ENCODE measurements at regions not wholly inside any gene's neighbourhood (a gene's known extent, or its start where the extent isn't known, plus 50 kb on each side); places are given as distances from the start of the nearest gene placed in this dataset.

GRCh38 chr7:77467408-77467807, 51.3 kb upstream of the GSAP start:
- H3K4me3 ChIP-seq (ENCODE audit: low read length) = no peak overlapping the region
- DNase-seq = peak in 1 of 14 experiments; percentile 28
- no peak overlapping the region for H3K27ac ChIP-seq (ENCODE audit: low read depth in 1 of 2, low read length in 2 of 2)
- Mint-ChIP-seq H3K4me3 (no peak overlapping the region), H3K27me3 (no peaks in the 10 kb centered on the region), H3K27ac (no peak overlapping the region), H3K36me3 (ENCODE audit: low read depth) (no peaks in the 10 kb centered on the region), H3K4me1 (ENCODE audit: low read depth) (no peaks in the 10 kb centered on the region), H3K9me3 (peaks cover 2% of the 10 kb centered on the region)
- TF ChIP-seq CTCF (IDR thresholded peaks at IDR 0.05) = no peak
- no peaks in the 10 kb centered on the region for H3K4me1 ChIP-seq (ENCODE audit: insufficient read depth, low read length)
- intact Hi-C loops (cut with DNase I, micrococcal nuclease) = no loop called here
- no peaks in the 10 kb centered on the region for H3K27me3 ChIP-seq (ENCODE audit: control insufficient read depth in 1 of 2, insufficient read depth in 2 of 2, low read length in 2 of 2)
- no peaks in the 10 kb centered on the region for H3K36me3 ChIP-seq (ENCODE audit: insufficient read depth, low read length)
- ChIA-PET POLR2A (no interaction called here), CTCF (no interaction called here)
- no peak for ATAC-seq (ENCODE audit: poor library complexity)
- H3K9me3 ChIP-seq (ENCODE audit: control insufficient read depth in 1 of 2, insufficient read depth in 1 of 2, low read length in 2 of 2) = no peaks in the 10 kb centered on the region

GRCh38 chr7:77466450-77466849, 50.3 kb upstream of the GSAP start:
- Histone ChIP-seq H3K36me3 (ENCODE audit: insufficient read depth, low read length) (no peaks in the 10 kb centered on the region), H3K4me1 (ENCODE audit: insufficient read depth, low read length) (no peaks in the 10 kb centered on the region), H3K4me3 (ENCODE audit: low read length) (no peak overlapping the region), H3K27ac (ENCODE audit: low read depth in 1 of 2, low read length in 2 of 2) (no peak overlapping the region), H3K9me3 (ENCODE audit: control insufficient read depth in 1 of 2, insufficient read depth in 1 of 2, low read length in 2 of 2) (no peaks in the 10 kb centered on the region), H3K27me3 (ENCODE audit: control insufficient read depth in 1 of 2, insufficient read depth in 2 of 2, low read length in 2 of 2) (no peaks in the 10 kb centered on the region)
- H3K27ac Mint-ChIP-seq = no peak overlapping the region
- peak in 2 of 14 experiments; percentile 1 to 13 for DNase-seq
- H3K36me3 Mint-ChIP-seq (ENCODE audit: low read depth) = no peaks in the 10 kb centered on the region
- TF ChIP-seq CTCF (IDR thresholded peaks at IDR 0.05) = no peak
- H3K4me3 Mint-ChIP-seq = no peak overlapping the region
- H3K9me3 Mint-ChIP-seq = peaks cover 2% of the 10 kb centered on the region
- POLR2A ChIA-PET = no interaction called here
- ATAC-seq (ENCODE audit: poor library complexity) = no peak
- CTCF ChIA-PET = no interaction called here
- intact Hi-C loops (cut with DNase I, micrococcal nuclease) = no loop called here
- no peaks in the 10 kb centered on the region for H3K27me3 Mint-ChIP-seq
- no peaks in the 10 kb centered on the region for H3K4me1 Mint-ChIP-seq (ENCODE audit: low read depth)
